Renal pelvis (tissue), 1 donor: ENCODE measurements at regions not wholly inside any gene's neighbourhood (a gene's known extent, or its start where the extent isn't known, plus 50 kb on each side); places are given as distances from the start of the nearest gene placed in this dataset.

Experiments
- DNase-seq: peaks from one replicate; pipeline ENCODE4 v3.0.0-alpha.2; 2013

DNA sequence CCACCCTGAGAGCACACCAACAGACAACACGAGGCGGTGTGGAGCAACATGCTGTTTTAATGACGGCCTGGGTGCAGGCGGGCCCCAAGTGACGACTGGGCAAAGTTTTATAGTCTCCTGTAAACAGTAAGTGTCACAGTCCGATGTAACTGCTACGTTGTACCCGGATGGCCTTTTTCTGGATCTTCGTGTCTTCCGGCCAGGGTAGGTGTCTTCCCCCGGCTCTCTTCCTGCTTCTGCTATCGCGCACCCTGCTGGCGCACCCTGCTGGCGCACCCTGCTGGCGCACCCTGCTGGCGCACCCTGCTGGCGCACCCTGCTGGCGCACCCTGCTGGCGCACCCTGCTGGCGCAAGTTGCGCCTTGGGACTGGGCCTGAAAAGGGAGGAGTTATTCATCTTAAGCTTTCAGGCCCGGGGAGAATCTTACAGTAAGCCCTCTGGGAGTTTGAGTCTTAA lies 143.0 kb upstream of the TARS1 start:
- DNase-seq = no peak

DNA sequence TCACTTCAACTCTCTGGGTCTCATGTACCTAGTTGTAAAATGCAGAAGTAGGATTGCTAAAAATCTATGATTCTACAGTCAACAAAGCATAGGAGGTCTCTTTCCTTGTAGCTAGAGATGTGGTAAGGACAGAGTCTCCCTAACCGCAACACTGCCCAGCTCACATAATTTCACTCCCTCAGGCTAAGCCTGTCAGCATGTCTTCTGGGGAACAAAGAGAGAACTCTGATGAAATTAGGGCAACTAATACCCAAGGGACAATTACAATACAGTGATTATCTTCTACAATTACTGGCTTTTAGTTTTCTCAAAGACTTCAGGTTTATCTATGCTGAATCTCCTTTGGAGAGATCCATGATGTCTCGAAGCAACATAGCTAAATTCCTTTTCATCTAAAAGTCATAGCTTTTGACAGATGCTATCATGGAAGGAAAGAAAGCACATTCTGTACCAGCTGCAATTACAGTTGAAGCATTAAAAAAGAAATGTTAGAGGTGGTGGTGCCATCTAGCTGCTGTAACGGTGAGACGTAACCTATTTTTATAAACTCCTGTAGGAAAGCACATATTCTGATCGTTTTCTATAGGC lies 141.1 kb upstream of the TARS1 start:
- no peak for DNase-seq

DNA sequence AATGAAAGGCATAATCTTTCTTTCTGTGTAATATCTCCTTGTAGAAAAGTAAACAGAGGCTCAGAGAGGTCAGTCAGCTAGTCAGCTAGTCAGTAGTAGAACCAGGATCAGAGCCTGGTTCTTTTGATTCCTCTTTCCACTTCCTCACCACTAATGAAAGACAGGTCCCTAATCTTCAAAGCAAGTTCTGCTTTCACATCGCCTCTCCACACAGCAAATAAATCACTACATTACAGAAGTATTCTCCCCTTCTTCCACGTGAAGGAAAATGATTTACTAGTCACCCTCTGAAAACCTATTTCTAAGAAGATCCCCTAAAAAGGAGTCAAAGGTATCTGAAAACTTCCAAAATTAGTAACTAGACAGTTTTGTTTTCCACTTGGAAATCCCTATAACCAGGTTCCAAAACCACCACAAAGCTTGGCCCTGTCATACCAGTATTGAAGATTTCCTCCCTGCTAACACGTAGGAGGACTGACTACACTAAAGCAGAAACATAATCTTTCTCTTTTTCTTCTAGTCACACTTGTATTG lies 140.5 kb upstream of the TARS1 start:
- DNase-seq = no peak

GRCh38 chr5:33303579-33304095 lies 137.1 kb upstream of the TARS1 start:
- DNase-seq = no peak

GRCh38 chr5:33304601-33305000 lies 136.2 kb upstream of the TARS1 start:
- DNase-seq = no peak

- DNase-seq = no peak
Observed at GRCh38 chr5:33305572-33305971, 135.2 kb upstream of the TARS1 start.

- DNase-seq = no peak
Observed at GRCh38 chr5:33306758-33307157, 134.0 kb upstream of the TARS1 start.

DNA sequence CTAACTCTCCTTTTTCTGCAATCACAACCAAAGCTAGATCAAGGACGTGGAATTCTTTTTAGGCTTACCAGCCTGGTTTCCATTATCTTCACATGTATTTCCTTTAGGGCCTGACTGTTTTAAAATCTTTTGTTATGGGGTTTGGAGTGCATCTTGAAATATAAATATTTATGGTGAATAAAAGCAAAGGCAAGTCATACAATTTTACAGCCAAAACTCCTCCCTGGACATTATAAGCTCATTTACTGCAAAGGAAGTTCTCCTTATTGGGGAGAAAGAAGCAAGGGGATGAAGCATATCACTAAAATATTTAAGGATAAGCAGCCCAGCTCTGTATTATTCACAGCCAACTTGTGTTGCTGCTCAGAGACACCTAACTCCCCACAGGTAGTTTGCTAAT lies 132.2 kb upstream of the TARS1 start:
- no peak for DNase-seq

DNA sequence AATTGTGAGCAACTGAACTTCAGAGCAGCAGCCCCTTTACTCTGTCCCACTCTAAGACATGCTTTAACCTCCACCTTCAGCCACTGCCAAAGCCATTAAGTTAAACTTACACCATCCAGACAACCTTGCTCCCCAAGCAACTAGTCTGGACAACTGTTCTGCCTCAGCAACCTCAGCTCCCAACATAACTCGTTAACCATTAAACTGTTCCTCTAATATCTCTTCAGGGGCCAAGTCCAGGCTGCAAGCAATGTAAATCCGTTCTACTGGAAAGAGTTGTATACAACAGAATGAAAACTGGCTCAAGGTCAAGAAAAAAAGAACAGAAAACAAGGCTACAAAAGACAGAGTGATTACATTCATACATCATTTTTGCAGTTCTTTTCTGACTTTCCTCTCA lies 131.7 kb upstream of the TARS1 start:
- DNase-seq = peak; percentile 75

- DNase-seq = no peak
Observed at GRCh38 chr5:33309536-33310345, 131.0 kb upstream of the TARS1 start.

DNA sequence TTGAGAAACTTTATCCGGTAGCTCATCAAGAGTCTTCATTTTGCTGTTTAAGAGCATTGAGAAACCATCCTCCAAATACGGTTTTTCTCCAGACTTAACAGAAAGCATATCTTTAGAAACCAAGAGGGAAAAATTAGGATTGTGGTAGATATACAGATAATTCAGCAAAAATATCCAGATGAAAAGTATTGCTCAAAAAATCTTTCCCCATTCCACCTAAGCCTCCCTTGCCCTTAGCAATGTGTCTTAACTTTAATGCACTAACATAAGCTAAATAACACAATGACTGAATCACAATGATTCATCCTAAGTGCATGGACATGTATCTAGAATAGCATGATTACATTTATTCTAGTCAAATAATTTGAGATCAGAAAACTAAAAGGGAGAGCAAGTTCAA lies 130.3 kb upstream of the TARS1 start:
- DNase-seq = no peak

GRCh38 chr5:33311893-33312292 lies 128.9 kb upstream of the TARS1 start:
- no peak for DNase-seq

- no peak for DNase-seq
Observed at GRCh38 chr5:33312571-33313549, 127.9 kb upstream of the TARS1 start.

- no peak for DNase-seq
Observed at GRCh38 chr5:33315189-33315588, 125.6 kb upstream of the TARS1 start.

DNA sequence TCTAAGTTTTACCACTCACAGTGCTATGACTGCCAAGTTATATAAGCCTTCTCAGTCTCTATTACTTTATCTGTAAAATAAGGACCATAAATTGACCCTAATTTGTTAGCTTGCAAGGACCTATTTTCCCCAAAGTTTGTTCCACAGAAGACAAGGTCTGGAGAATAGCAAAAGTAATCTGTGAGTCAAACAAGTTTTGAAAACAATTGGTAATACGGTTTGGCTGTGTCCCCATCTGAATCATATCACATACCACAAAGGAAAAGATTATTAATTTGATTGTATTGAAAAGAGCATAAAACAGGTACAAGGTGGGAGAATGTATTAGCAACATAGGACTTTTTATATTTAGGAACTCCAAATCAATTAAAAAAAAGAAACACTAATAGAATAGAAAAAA lies 124.0 kb upstream of the TARS1 start:
- no peak for DNase-seq

GRCh38 chr5:33317271-33317670 lies 123.5 kb upstream of the TARS1 start:
- no peak for DNase-seq

DNA sequence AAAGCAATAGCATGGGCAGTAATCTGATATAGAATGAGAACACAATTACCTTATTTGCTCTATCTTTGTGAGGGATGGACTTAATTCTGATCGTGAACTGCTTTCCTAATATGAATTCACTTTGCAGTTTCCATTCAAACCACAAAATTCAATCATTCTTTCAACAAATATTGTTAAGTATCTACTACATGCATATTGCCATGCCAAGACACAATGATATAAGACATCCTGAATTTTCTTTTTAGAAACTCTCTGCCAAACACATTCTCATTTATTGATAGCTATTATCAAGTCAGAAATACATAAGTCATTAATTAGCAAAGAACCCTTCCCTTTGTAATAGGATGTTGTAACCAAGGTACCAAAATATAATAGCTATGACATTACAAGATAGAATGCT lies 121.6 kb upstream of the TARS1 start:
- no peak for DNase-seq

DNA sequence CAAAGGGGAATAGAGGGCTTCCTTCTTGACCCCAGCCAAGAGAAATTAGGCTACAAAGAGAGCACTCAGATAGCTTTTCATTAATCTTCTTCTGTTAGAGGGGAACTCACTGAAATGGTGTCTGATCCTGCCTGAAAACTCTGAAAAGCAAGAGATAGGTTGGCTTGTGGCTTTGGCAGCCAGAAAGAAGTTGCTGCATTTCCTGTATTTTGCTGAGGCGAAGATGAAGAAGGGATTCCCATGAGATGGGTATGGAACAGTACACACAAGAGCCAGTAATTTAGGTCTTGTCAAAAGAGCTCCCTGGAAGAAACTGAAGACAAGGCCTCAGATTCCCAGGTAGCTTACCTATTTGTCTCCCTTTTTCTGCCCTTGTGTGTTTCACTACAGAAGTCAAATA lies 120.9 kb upstream of the TARS1 start:
- no peak for DNase-seq

DNA sequence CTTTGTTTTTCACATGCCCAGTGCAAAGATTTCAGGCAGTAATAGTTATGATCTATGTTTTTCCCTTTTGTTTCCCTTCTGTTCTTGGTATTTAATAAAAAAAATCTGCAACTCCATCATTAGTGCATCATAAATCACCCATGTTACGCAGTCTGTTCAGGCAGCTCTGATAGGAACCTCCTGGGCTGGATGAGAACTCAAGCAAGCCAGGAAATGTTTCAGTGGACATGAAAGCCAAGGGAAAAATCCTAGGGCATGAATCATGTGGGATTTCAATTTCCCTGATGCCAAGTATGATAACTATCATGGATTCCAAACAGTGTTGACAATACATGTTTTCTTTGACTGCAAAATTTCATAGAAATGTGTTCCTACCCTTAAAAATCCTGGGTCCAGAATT lies 119.7 kb upstream of the TARS1 start:
- peak; percentile 61 for DNase-seq

DNA sequence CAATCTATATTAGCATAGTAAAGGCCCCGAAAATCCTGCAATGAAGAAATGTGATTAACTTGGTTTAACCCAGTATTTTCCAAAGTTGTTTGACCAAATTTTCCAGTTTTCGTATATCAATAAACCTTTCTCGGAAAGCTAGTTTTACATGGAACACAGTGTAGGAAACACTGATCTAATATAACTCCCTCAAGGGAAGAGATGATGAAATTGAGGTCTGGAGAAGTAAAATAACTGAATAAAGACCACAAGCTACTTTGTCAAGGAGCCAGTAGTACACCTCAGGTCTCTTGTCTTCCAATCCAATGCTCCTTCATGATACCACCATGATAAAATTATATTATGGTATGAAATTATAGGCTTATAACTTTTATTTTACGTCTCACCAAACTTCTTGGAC lies 118.1 kb upstream of the TARS1 start:
- DNase-seq = no peak

DNA sequence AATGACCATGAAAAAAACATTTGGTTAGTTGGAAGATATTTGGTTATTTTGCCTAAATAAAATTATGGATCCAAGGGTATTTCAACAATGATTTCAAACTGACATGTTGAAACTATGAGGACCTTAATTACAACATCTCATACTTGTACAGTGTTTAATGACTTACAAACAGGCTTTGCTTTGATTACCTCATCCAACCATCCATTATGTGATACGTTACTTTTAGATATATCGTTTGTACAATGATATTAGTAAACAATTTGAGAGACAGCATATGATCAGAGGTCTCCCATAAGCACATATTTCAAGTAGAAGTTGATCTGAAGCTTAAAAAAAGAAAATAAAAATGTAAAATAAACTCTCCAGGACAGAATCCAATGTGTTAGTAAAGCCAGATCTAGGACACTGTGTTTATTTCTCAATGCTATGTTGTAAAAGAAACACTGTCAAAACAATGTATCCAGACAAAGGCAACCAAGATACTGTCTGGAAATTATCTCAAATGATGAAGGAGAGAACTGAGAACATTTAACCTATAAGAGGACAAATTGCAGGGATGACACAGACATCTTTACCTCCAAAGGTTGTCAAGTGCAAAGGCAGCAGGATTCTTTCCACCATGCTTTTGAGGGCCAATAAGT lies 116.0 kb upstream of the TARS1 start:
- no peak for DNase-seq

DNA sequence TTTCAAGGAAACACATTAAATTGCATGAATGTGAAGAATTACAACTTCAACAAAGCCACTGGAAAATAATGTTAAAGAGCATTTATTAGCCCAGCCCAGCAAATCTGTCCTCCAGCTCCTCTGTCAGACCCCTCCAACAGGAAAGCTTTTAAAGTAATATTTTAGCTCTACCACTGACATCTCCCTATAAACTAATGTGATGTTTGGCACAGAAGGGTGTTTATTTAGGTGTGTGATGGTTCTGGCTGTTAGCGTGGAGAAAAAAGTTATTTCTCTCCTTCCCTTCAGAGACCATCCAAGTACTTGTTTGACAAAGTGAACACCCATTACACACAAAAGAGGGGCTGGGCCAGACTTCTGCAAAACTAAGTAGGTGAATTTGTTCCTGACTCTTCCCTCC lies 111.9 kb upstream of the TARS1 start:
- DNase-seq = peak; percentile 59
